ENCODE measurements at regions not wholly inside any gene's neighbourhood (a gene's known extent, or its start where the extent isn't known, plus 50 kb on each side); places are given as distances from the start of the nearest gene placed in this dataset.

- TF ChIP-seq ZBTB33 (IDR thresholded peaks at IDR 0.05; ENCODE audit: extremely low read depth, insufficient replicate concordance, low read length) (no peak), POLR2AphosphoS5 (IDR thresholded peaks at IDR 0.05; ENCODE audit: low read depth, low read length) (no peak), CEBPB (IDR thresholded peaks at IDR 0.05; ENCODE audit: low read depth) (no peak), REST (IDR thresholded peaks at IDR 0.05; ENCODE audit: low read depth) (no peak), YY1 (IDR thresholded peaks at IDR 0.05; ENCODE audit: extremely low read depth, insufficient replicate concordance, low read depth, low read length) (no peak), RAD21 (IDR thresholded peaks at IDR 0.05; ENCODE audit: low read depth) (no peak), ZFX (IDR thresholded peaks at IDR 0.05) (no peak), POLR2A (IDR thresholded peaks at IDR 0.05; ENCODE audit: borderline replicate concordance, extremely low read depth, insufficient read depth, insufficient read length) (no peak), EZH2 (IDR thresholded peaks at IDR 0.05) (no peak)
- TF ChIP-seq, protein P1, sequence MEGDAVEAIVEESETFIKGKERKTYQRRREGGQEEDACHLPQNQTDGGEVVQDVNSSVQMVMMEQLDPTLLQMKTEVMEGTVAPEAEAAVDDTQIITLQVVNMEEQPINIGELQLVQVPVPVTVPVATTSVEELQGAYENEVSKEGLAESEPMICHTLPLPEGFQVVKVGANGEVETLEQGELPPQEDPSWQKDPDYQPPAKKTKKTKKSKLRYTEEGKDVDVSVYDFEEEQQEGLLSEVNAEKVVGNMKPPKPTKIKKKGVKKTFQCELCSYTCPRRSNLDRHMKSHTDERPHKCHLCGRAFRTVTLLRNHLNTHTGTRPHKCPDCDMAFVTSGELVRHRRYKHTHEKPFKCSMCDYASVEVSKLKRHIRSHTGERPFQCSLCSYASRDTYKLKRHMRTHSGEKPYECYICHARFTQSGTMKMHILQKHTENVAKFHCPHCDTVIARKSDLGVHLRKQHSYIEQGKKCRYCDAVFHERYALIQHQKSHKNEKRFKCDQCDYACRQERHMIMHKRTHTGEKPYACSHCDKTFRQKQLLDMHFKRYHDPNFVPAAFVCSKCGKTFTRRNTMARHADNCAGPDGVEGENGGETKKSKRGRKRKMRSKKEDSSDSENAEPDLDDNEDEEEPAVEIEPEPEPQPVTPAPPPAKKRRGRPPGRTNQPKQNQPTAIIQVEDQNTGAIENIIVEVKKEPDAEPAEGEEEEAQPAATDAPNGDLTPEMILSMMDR (IDR thresholded peaks at IDR 0.05 in 2 of 3, conservative IDR thresholded peaks at IDR 0.05 in 1 of 3; ENCODE audit: borderline replicate concordance in 1 of 3, insufficient read depth in 1 of 3, low read depth in 2 of 3, low read length in 2 of 3): no peak
Observed at GRCh38 chrX:69313617-69314290, 148.5 kb upstream of the PJA1 start.
